GM18505 (cell line): ENCODE measurements at regions not wholly inside any gene's neighbourhood (a gene's known extent, or its start where the extent isn't known, plus 50 kb on each side); places are given as distances from the start of the nearest gene placed in this dataset.

ENCODE experiments used
- ATAC-seq: cut with Tn5 transposase; IDR thresholded peaks from one replicate; pipeline ENCODE4 v1.9.1; 2021; ENCODE audit not compliant: unreplicated experiment
- POLR2A ChIP-seq: IDR thresholded peaks from 4 replicates; pipeline ENCODE4 v1.6.1; 2011; ENCODE audit warnings: borderline replicate concordance; ENCODE audit not compliant: insufficient read depth, insufficient read length; ENCODE audit errors: extremely low read depth

GRCh38 chr7:110224643-110225042 is 866.3 kb upstream of the LRRN3 start:
- TF ChIP-seq POLR2A, result no peak
- ATAC-seq, result no peak

GRCh38 chr7:110246118-110246517 is 844.8 kb upstream of the LRRN3 start:
- TF ChIP-seq POLR2A, result no peak

GRCh38 chr7:110253093-110253492 is 837.8 kb upstream of the LRRN3 start:
- no peak for TF ChIP-seq POLR2A
- ATAC-seq, result no peak

More at GRCh38 chr7:110246118-110246517, 844.8 kb upstream of the LRRN3 start:
- no peak for ATAC-seq

- ATAC-seq, result no peak
- no peak for TF ChIP-seq POLR2A
These were observed 833.3 kb upstream of the LRRN3 start for GRCh38 chr7:110257673-110258072.

GRCh38 chr7:110262251-110262650 is 828.7 kb upstream of the LRRN3 start:
- no peak for ATAC-seq
- no peak for TF ChIP-seq POLR2A

- ATAC-seq, result no peak
- TF ChIP-seq POLR2A, result no peak
These were observed 826.6 kb upstream of the LRRN3 start for GRCh38 chr7:110264288-110264687.

GRCh38 chr7:110281362-110281761 is 809.6 kb upstream of the LRRN3 start:
- ATAC-seq, result no peak
- TF ChIP-seq POLR2A, result no peak

GRCh38 chr7:110283056-110283455 is 807.9 kb upstream of the LRRN3 start:
- no peak for ATAC-seq
- TF ChIP-seq POLR2A, result no peak

- ATAC-seq, result no peak
- TF ChIP-seq POLR2A, result no peak
These were observed 799.5 kb upstream of the LRRN3 start for GRCh38 chr7:110291430-110291829.

GRCh38 chr7:110296321-110296720 is 794.6 kb upstream of the LRRN3 start:
- ATAC-seq, result no peak
- no peak for TF ChIP-seq POLR2A

GRCh38 chr7:110307776-110308175 is 783.2 kb upstream of the LRRN3 start:
- ATAC-seq, result no peak
- TF ChIP-seq POLR2A, result no peak

GRCh38 chr7:110308791-110309190 is 782.1 kb upstream of the LRRN3 start:
- no peak for TF ChIP-seq POLR2A

GRCh38 chr7:110309941-110310340 is 781.0 kb upstream of the LRRN3 start:
- no peak for TF ChIP-seq POLR2A
- ATAC-seq, result no peak

More at GRCh38 chr7:110308791-110309190, 782.1 kb upstream of the LRRN3 start:
- no peak for ATAC-seq

- no peak for ATAC-seq
- no peak for TF ChIP-seq POLR2A
These were observed 779.4 kb upstream of the LRRN3 start for GRCh38 chr7:110311556-110311955.
